Hematopoietic multipotent progenitor cell treated with erythropoietin and hydrocortisone succinate and interleukin-3 and kit ligand, for 4 days (in vitro differentiated cells): ENCODE measurements at regions not wholly inside any gene's neighbourhood (a gene's known extent, or its start where the extent isn't known, plus 50 kb on each side); places are given as distances from the start of the nearest gene placed in this dataset.

Source experiments
- DNase-seq: peaks from one replicate; pipeline ENCODE4 v3.0.0-alpha.2; 2015

GRCh38 chr18:1983746-1984515 lies 587.4 kb downstream of the METTL4 start:
- no peak for DNase-seq

- no peak for DNase-seq
Observed at GRCh38 chr18:1993866-1994265, 577.4 kb downstream of the METTL4 start.

GRCh38 chr18:1994471-1994870 lies 576.8 kb downstream of the METTL4 start:
- peak; percentile 51 for DNase-seq

- DNase-seq: no peak
Observed at GRCh38 chr18:1995041-1995612, 576.2 kb downstream of the METTL4 start.

GRCh38 chr18:1998121-1998520 lies 573.2 kb downstream of the METTL4 start:
- no peak for DNase-seq

- no peak for DNase-seq
Observed at GRCh38 chr18:1999387-1999786, 571.9 kb downstream of the METTL4 start.

- DNase-seq: no peak
Observed at GRCh38 chr18:2002151-2002550, 569.2 kb downstream of the METTL4 start.

- peak; percentile 69 for DNase-seq
Observed at GRCh38 chr18:2002604-2003003, 568.7 kb downstream of the METTL4 start.

- no peak for DNase-seq
Observed at GRCh38 chr18:2009942-2010697, 561.2 kb downstream of the METTL4 start.

GRCh38 chr18:2027016-2027415 lies 544.3 kb downstream of the METTL4 start:
- no peak for DNase-seq

- peak; percentile 63 for DNase-seq
Observed at GRCh38 chr18:2027756-2028155, 543.5 kb downstream of the METTL4 start.

- DNase-seq: no peak
Observed at GRCh38 chr18:2028986-2029385, 542.3 kb downstream of the METTL4 start.

GRCh38 chr18:2030647-2031046 lies 540.7 kb downstream of the METTL4 start:
- DNase-seq: no peak

GRCh38 chr18:2032036-2032435 lies 539.3 kb downstream of the METTL4 start:
- no peak for DNase-seq

GRCh38 chr18:2035056-2035455 lies 536.2 kb downstream of the METTL4 start:
- no peak for DNase-seq

GRCh38 chr18:2036086-2036485 lies 535.2 kb downstream of the METTL4 start:
- DNase-seq: no peak

GRCh38 chr18:2040279-2040678 lies 531.0 kb downstream of the METTL4 start:
- no peak for DNase-seq

GRCh38 chr18:2049986-2050385 lies 521.3 kb downstream of the METTL4 start:
- DNase-seq: peak; percentile 57

- no peak for DNase-seq
Observed at GRCh38 chr18:2050702-2051201, 520.6 kb downstream of the METTL4 start.

GRCh38 chr18:2053490-2054089 lies 517.7 kb downstream of the METTL4 start:
- no peak for DNase-seq

- no peak for DNase-seq
Observed at GRCh38 chr18:2059336-2059735, 512.0 kb downstream of the METTL4 start.

GRCh38 chr18:2060086-2060485 lies 511.2 kb downstream of the METTL4 start:
- DNase-seq: no peak

- DNase-seq: no peak
Observed at GRCh38 chr18:2070631-2071030, 500.7 kb downstream of the METTL4 start.
